ENCODE measurements at regions not wholly inside any gene's neighbourhood (a gene's known extent, or its start where the extent isn't known, plus 50 kb on each side); places are given as distances from the start of the nearest gene placed in this dataset.
"Not testable (repeated sequence)": the region's sequence is repeated elsewhere in the genome, so short reads cannot be mapped to it uniquely, and the experiment has no call there.

GRCh38 chr12:46711756-46712155 lies 114.0 kb downstream of the SLC38A4 start:
- no peak for DNase-seq

DNA sequence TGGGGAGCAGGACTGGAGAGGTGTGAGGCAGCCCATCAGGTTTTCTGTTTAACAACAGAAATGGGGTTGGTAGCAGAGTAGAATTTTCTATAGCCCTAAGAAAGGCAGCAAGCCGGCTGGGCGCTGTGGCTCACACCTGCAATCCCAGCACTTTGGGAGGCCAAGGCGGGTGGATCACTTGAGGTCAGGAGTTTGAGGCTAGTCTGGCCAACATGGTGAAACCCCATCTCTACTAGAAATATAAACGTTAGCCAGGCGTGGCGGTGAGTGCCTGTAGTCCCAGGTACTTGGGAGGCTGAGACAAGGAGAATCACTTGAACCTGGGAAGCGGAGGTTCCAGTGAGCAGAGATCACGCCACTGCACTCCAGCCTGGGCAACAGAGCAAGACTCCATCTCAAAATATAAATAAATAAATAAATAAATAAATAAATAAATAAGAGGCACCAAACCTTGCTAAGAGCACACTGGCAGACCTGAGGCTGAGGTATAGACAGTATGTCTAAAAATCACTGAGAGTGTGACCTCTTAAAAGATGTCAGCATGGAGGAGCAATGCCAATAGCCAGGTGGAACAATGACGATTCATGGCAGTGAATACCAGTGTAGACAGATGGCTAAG lies 115.6 kb downstream of the SLC38A4 start:
- no peak for DNase-seq

- no peak for DNase-seq
Observed at GRCh38 chr12:46702581-46703344, 123.0 kb downstream of the SLC38A4 start.

DNA sequence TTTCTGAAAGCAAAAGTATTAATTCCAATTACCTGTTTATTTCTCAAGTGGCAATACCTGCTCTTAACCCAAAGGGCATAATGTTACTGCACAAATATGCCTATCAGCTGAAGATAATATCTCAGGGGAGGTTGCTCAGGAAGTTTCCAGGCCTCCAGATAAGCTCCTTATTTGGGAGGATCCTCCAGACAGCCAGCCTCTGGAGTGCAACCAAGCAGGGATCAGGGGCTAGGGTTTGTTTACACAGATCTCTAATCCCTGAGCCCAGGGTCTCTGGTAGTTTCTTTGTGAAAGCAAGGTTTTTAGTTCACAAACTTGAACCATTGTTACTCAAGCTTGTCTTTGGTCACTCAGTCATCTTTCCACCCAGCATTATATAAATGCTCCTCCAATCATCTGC lies 124.4 kb downstream of the SLC38A4 start:
- no peak for DNase-seq

- DNase-seq: no peak
Observed at GRCh38 chr12:46699986-46700385, 125.8 kb downstream of the SLC38A4 start.

GRCh38 chr12:46698003-46698402 lies 127.8 kb downstream of the SLC38A4 start:
- DNase-seq: no peak

GRCh38 chr12:46693518-46693917 lies 132.3 kb downstream of the SLC38A4 start:
- no peak for DNase-seq

DNA sequence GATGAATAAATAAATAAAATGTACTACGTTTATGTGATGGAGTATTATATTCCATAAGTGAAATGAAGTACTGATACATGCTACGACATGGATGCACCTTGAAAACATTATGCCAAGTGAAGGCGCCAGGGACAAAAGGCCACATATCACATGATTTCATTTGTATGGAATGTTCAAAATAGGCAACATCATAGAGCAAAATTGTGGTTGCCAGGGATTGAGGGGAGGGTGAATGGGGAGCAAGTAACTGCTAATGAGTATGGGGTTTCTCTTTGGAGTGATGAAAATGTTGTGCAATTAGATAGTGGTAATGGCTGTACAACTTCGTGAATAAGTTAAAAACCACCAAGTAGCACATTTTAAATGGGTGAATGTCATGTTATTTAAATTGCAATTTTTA lies 132.8 kb downstream of the SLC38A4 start:
- no peak for DNase-seq

- no peak for DNase-seq
Observed at GRCh38 chr12:46692606-46693005, 133.2 kb downstream of the SLC38A4 start.

DNA sequence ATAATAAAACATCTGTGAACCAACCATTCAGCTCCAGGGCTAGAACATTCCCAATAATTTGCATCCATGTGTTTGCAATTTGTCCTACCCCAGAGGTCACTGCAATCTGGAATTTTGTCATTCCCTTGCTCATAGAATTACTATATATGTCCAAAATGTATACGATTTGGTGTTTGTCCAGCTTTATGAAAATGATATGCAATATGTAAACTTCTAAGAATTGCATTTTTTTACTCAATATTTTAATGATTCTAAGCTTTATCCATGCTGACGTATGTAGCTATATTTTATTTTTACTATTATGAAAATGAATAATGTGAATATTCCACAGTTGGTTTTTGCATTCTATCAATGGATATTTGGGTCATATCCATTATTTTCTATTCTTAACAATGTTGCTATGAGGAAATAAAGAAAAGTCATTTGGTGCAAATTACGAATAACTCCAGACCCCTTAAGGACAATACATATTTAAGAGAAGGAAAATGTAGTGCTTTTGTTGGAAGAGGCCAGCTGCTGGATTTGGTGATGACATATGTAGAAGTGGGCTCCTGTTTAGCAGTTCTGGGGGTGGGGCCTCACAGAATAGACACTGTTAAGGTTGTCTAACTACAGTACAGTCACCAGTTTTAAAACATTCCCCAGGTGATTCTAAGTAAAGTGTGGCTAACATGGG lies 139.4 kb downstream of the SLC38A4 start:
- no peak for DNase-seq

DNA sequence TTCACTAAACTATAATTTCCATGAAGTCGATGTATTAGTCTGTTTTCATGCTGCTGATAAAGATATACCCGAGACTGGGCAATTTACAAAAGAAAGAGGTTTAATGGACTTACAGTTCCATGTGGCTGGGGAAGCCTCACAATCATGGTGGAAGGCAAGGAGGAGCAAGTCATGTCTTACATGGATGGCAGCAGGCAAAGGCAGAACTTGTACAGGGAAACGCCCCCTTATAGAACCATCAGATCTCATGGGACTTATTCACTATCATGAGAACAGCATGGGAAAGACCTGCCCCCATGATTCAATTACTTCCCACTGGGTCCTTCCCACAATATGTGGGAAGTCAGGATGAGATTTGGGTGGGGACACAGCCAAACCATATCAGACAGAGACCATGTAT lies 141.6 kb downstream of the SLC38A4 start:
- not testable (repeated sequence) for DNase-seq

- no peak for DNase-seq
Observed at GRCh38 chr12:46682148-46682547, 143.6 kb downstream of the SLC38A4 start.

GRCh38 chr12:46680506-46680905 lies 145.3 kb downstream of the SLC38A4 start:
- no peak for DNase-seq

GRCh38 chr12:46679754-46680153 lies 146.0 kb downstream of the SLC38A4 start:
- DNase-seq: no peak

DNA sequence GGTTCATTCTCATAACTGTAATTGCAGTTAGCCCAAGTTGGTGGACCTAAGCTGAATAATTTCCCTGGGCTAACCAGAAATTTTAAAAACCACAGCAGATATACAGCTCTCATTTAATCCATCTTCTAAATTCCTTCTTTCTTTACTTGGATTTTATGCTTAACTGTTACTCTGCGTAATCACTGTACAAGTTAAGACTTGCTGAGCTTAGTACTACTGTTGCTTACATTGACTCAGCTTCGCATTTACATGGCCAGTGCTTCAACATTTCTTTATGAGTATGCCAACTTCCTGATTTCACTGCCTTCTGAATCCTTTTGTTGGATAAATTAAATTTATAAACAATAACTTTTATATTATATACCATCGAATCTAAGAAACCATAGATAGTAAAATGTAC lies 147.4 kb downstream of the SLC38A4 start:
- no peak for DNase-seq

- peak; percentile 15 for DNase-seq
Observed at GRCh38 chr12:46677749-46678148, 148.0 kb downstream of the SLC38A4 start.

- DNase-seq: no peak
Observed at GRCh38 chr12:46676797-46677520, 148.8 kb downstream of the SLC38A4 start.

DNA sequence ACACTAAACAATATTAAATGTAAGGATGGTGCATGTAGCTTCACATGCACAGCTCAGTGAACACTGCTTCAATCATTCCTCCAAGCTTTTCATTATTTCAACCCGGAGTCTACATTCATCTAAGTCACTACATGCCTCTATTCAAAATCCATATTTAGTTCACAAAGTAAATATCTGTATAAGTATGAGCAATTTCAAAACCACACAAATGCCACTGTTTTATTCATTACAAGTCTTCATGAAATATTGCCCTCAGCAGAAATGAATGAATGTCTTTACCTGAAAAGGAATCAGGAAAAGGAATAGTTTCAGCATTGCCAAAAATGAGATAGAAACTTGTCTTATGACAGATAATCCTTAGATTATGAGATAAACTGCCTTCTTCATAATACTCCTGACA lies 149.4 kb downstream of the SLC38A4 start:
- no peak for DNase-seq

- peak; percentile 16 for DNase-seq
Observed at GRCh38 chr12:46675736-46676135, 150.1 kb downstream of the SLC38A4 start.

DNA sequence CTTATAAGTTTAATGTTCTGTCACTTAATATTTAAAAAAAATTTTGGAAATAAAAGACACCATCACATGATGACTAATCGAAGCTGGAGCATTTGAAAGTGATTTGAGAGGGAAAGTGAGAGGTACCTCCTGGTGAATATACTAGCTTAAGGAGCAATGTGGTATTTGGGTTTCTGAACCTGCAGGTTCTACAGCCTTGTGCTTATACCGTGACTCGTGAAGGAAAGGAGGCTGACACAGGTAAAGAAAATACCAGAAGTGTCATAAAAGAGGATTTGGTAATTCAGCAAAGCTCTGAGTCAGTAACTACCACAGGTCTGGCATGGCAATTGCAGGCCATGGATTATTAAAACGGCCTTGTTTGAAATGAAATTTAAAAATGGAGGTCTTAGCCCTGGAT lies 151.0 kb downstream of the SLC38A4 start:
- DNase-seq: no peak

GRCh38 chr12:46674129-46674528 lies 151.7 kb downstream of the SLC38A4 start:
- no peak for DNase-seq

GRCh38 chr12:46671102-46671501 lies 154.7 kb downstream of the SLC38A4 start:
- no peak for DNase-seq

GRCh38 chr12:46670636-46671035 lies 155.2 kb downstream of the SLC38A4 start:
- no peak for DNase-seq

- no peak for DNase-seq
Observed at GRCh38 chr12:46669720-46670119, 156.1 kb downstream of the SLC38A4 start.

All from NCI-H510A treated with DMSO at 0.1 percent for 48 hours (cell line).